ENCODE measurements at regions not wholly inside any gene's neighbourhood (a gene's known extent, or its start where the extent isn't known, plus 50 kb on each side); places are given as distances from the start of the nearest gene placed in this dataset.

- Histone ChIP-seq H4K8ac (replicated peaks; ENCODE audit: insufficient read length, low read depth, low read length) (no peak overlapping the region), H4K91ac (ENCODE audit: insufficient read length, low read depth, low read length) (no peak overlapping the region), H2BK5ac (ENCODE audit: insufficient read length, low read length) (no peak overlapping the region), H3K4me2 (ENCODE audit: insufficient read depth, insufficient read length, low read length) (no peak overlapping the region), H2BK15ac (ENCODE audit: low read depth, low read length) (no peak overlapping the region), H3K4me1 (ENCODE audit: insufficient read depth, low read length) (no peaks in the 10 kb centered on the region), H3K56ac (ENCODE audit: insufficient read length, low read depth, low read length) (no peak overlapping the region), H3K18ac (ENCODE audit: insufficient read length, low read depth, low read length) (no peak overlapping the region), H3K23me2 (ENCODE audit: insufficient read length, low read depth, low read length, poor library complexity, severe bottlenecking) (no peaks in the 10 kb centered on the region), H3K23ac (ENCODE audit: insufficient read length, low read depth, low read length) (no peak overlapping the region), H3K9me3 (ENCODE audit: control insufficient read depth, low read depth, low read length) (no peaks in the 10 kb centered on the region), H3K79me1 (ENCODE audit: insufficient read depth, low read depth, low read length, poor library complexity, severe bottlenecking) (no peaks in the 10 kb centered on the region), H3K4ac (ENCODE audit: low read depth, low read length) (no peak overlapping the region), H2AFZ (ENCODE audit: low read length) (no peak overlapping the region), H3K27me3 (ENCODE audit: insufficient read depth, low read length) (no peaks in the 10 kb centered on the region), H2BK120ac (ENCODE audit: low read depth, low read length, poor library complexity, severe bottlenecking) (no peak overlapping the region), H3K27ac (ENCODE audit: insufficient read length, low read depth, low read length) (no peak overlapping the region), H3K9ac (ENCODE audit: extremely low read depth, insufficient read length, low read length) (no peak overlapping the region), H2BK20ac (ENCODE audit: low read depth, low read length, poor library complexity, severe bottlenecking) (no peak overlapping the region), H3T11ph (ENCODE audit: low read length) (no peak overlapping the region), H3K79me2 (ENCODE audit: insufficient read depth, low read length) (no peaks in the 10 kb centered on the region), H3K14ac (ENCODE audit: insufficient read depth, low read length) (no peak overlapping the region), H4K5ac (ENCODE audit: insufficient read length, low read depth, low read length) (no peak overlapping the region), H2BK12ac (ENCODE audit: insufficient read length, low read depth, low read length) (no peak overlapping the region), H4K20me1 (ENCODE audit: control insufficient read depth, insufficient read depth, insufficient read length) (no peaks in the 10 kb centered on the region), H2AK5ac (ENCODE audit: insufficient read length, low read length) (no peak overlapping the region)
- Mint-ChIP-seq H3K4me1 (peaks cover 2 to 5% of the 10 kb centered on the region in 2 experiments), H3K27ac (no peak overlapping the region), H3K36me3 (ENCODE audit: insufficient read depth in 1 of 3, low read depth in 3 of 3) (no peaks in the 10 kb centered on the region; a peak in 1 of 7 replicates), H3K9me3 (peaks cover 0 to 1% of the 10 kb centered on the region in 2 experiments; a peak in 1 of 5 replicates), H3K27me3 (ENCODE audit: low read depth) (no peaks in the 10 kb centered on the region), H3K4me3 (no peak overlapping the region)
- no peak for DNase-seq
- no peak for TF ChIP-seq CTCF (conservative IDR thresholded peaks at IDR 0.05)
- WGBS (ENCODE audit: extremely low coverage, insufficient read length, low lambda C conversion rate), result no CpG with 5 or more reads among the region's 3 CpGs
Measured at GRCh38 chr4:23028875-23029274, 336.1 kb downstream of the GBA3 start.
